ENCODE measurements at regions not wholly inside any gene's neighbourhood (a gene's known extent, or its start where the extent isn't known, plus 50 kb on each side); places are given as distances from the start of the nearest gene placed in this dataset.

- TF ChIP-seq CTCF (optimal IDR thresholded peaks at IDR 0.05 in 1 of 3, IDR thresholded peaks at IDR 0.05 in 1 of 3, conservative IDR thresholded peaks at IDR 0.05 in 1 of 3; ENCODE audit: extremely low read depth in 1 of 3, insufficient read depth in 2 of 3, low read length in 3 of 3) (no peak), EZH2 (IDR thresholded peaks at IDR 0.05; ENCODE audit: low read length) (no peak)
Observed at GRCh38 chr7:131829947-131830558, 273.6 kb upstream of the PODXL start.
